HEK293T (cell line): ENCODE measurements at regions not wholly inside any gene's neighbourhood (a gene's known extent, or its start where the extent isn't known, plus 50 kb on each side); places are given as distances from the start of the nearest gene placed in this dataset.

ENCODE experiments used
- CTBP1 ChIP-seq: fragments of 450-650 bp; IDR thresholded peaks from 2 replicates; pipeline ENCODE4 v1.6.1; 2016; ENCODE audit warnings: borderline replicate concordance
- FOXA1 ChIP-seq: fragments of 450-650 bp; IDR thresholded peaks from 2 replicates; pipeline ENCODE4 v1.6.1; 2016; ENCODE audit warnings: mild to moderate bottlenecking
- FOXK2 ChIP-seq: fragments of 450-650 bp; IDR thresholded peaks from 2 replicates; pipeline ENCODE4 v1.6.1; 2016; ENCODE audit warnings: mild to moderate bottlenecking
- FOXM1 ChIP-seq: fragments of 450-650 bp; IDR thresholded peaks from 2 replicates; pipeline ENCODE4 v1.6.1; 2017; ENCODE audit warnings: mild to moderate bottlenecking, borderline replicate concordance
- LEF1 ChIP-seq: fragments of 450-650 bp; IDR thresholded peaks from 2 replicates; pipeline ENCODE4 v1.6.1; 2017; ENCODE audit warnings: mild to moderate bottlenecking, borderline replicate concordance
- SUZ12 ChIP-seq: fragments of 450-650 bp; IDR thresholded peaks from 2 replicates; pipeline ENCODE4 v1.6.1; 2016; ENCODE audit warnings: mild to moderate bottlenecking
- TF ChIP-seq, protein P1 (sequence below): fragments of 450-650 bp; IDR thresholded peaks from 2 replicates; pipeline ENCODE4 v1.6.1; 2016

DNA sequence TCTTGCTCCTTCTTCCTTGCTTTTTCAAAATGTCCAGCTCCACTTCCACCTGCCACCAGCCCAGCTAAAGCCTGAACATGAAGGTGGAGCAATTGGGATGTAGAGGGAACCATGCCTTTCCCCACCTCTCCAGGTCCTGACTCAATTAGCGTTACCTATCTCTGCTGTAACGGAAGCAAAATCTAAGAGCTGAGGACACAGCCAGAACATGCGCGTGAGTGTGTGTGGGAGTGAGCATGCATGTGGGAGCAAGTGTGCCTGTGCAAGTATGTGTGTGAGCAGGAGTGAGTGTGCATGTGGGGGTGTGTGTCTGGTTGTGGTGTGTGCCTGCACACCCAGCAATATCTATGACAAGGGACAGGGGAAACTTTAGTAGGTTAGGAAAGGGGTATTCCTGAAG lies 364.5 kb downstream of the MID1IP1 start:
- no peak for TF ChIP-seq FOXK2
- TF ChIP-seq FOXA1 = no peak
- no peak for TF ChIP-seq LEF1
- no peak for TF ChIP-seq CTBP1
- TF ChIP-seq, protein P1, sequence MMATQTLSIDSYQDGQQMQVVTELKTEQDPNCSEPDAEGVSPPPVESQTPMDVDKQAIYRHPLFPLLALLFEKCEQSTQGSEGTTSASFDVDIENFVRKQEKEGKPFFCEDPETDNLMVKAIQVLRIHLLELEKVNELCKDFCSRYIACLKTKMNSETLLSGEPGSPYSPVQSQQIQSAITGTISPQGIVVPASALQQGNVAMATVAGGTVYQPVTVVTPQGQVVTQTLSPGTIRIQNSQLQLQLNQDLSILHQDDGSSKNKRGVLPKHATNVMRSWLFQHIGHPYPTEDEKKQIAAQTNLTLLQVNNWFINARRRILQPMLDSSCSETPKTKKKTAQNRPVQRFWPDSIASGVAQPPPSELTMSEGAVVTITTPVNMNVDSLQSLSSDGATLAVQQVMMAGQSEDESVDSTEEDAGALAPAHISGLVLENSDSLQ = no peak
- no peak for TF ChIP-seq SUZ12
- TF ChIP-seq FOXM1 = no peak
